ENCODE measurements at regions not wholly inside any gene's neighbourhood (a gene's known extent, or its start where the extent isn't known, plus 50 kb on each side); places are given as distances from the start of the nearest gene placed in this dataset.

GRCh38 chr7:142371586-142372377 lies 113.9 kb upstream of the PRSS58 start:
- DNase-seq, result no peak

- no peak for DNase-seq
These were observed 107.6 kb upstream of the PRSS58 start for GRCh38 chr7:142365410-142365842.

GRCh38 chr7:142364551-142364950 lies 106.7 kb upstream of the PRSS58 start:
- DNase-seq, result no peak

GRCh38 chr7:142362349-142362748 lies 104.5 kb upstream of the PRSS58 start:
- DNase-seq, result no peak

GRCh38 chr7:142359694-142360279 lies 101.9 kb upstream of the PRSS58 start:
- no peak for DNase-seq

GRCh38 chr7:142357953-142358520 lies 100.2 kb upstream of the PRSS58 start:
- DNase-seq, result peak; percentile 44

GRCh38 chr7:142356166-142356565 lies 98.3 kb upstream of the PRSS58 start:
- DNase-seq, result no peak

GRCh38 chr7:142355328-142355727 lies 97.5 kb upstream of the PRSS58 start:
- no peak for DNase-seq

GRCh38 chr7:142353147-142354060 lies 95.5 kb upstream of the PRSS58 start:
- DNase-seq, result no peak

GRCh38 chr7:142352543-142352942 lies 94.7 kb upstream of the PRSS58 start:
- no peak for DNase-seq

GRCh38 chr7:142351145-142351544 lies 93.3 kb upstream of the PRSS58 start:
- no peak for DNase-seq

- no peak for DNase-seq
These were observed 92.0 kb upstream of the PRSS58 start for GRCh38 chr7:142349670-142350405.

GRCh38 chr7:142348921-142349405 lies 91.1 kb upstream of the PRSS58 start:
- DNase-seq, result no peak

- DNase-seq, result no peak
These were observed 90.2 kb upstream of the PRSS58 start for GRCh38 chr7:142348100-142348499.

- no peak for DNase-seq
These were observed 89.2 kb upstream of the PRSS58 start for GRCh38 chr7:142347091-142347490.

GRCh38 chr7:142345811-142346210 lies 88.0 kb upstream of the PRSS58 start:
- DNase-seq, result no peak

- DNase-seq, result peak; percentile 48
These were observed 81.0 kb upstream of the PRSS58 start for GRCh38 chr7:142338633-142339501.

- no peak for DNase-seq
These were observed 79.5 kb upstream of the PRSS58 start for GRCh38 chr7:142337054-142338001.

GRCh38 chr7:142334806-142335205 lies 76.9 kb upstream of the PRSS58 start:
- no peak for DNase-seq

Data from renal pelvis (tissue), 1 donor.